Liver (tissue), 3 donors: ENCODE measurements at regions not wholly inside any gene's neighbourhood (a gene's known extent, or its start where the extent isn't known, plus 50 kb on each side); places are given as distances from the start of the nearest gene placed in this dataset.

Experiments
- CTCF ChIP-seq: fragments of 150-350 bp; IDR thresholded peaks from 2 replicates; pipeline ENCODE4 v1.5.1; 2017; ENCODE audit warnings: improper control_type of control experiment, low read depth, low read length; ENCODE audit not compliant: missing input control
- GABPA ChIP-seq, 2 donors: IDR thresholded peaks in 1 of 2; conservative IDR thresholded peaks in 1 of 2; 2 replicates each; pipeline ENCODE4 v1.6.1; 2016; ENCODE audit warnings: antibody characterized with exemption in 2 of 2, mild to moderate bottlenecking in 1 of 2, moderate library complexity in 1 of 2
- JUND ChIP-seq, 2 donors: IDR thresholded peaks; 2 replicates each; pipeline ENCODE4 v1.6.1; 2016; ENCODE audit warnings: antibody characterized with exemption in 2 of 2
- REST ChIP-seq: IDR thresholded peaks from 2 replicates; pipeline ENCODE4 v1.6.1; 2016; ENCODE audit warnings: antibody characterized with exemption, mild to moderate bottlenecking
- TAF1 ChIP-seq: conservative IDR thresholded peaks from 2 replicates; pipeline ENCODE4 v1.6.1; 2016; ENCODE audit warnings: antibody characterized with exemption, mild to moderate bottlenecking
- donor health status: healthy.
- donor health status: healthy.

GRCh38 chrX:146154191-146154590, 336.6 kb downstream of the SLITRK2 start:
- TF ChIP-seq REST (no peak), CTCF (no peak), GABPA (IDR thresholded peaks at IDR 0.05 in 1 of 2, conservative IDR thresholded peaks at IDR 0.05 in 1 of 2) (no peak), JUND (IDR thresholded peaks at IDR 0.05) (no peak), TAF1 (no peak)
